ENCODE measurements at regions not wholly inside any gene's neighbourhood (a gene's known extent, or its start where the extent isn't known, plus 50 kb on each side); places are given as distances from the start of the nearest gene placed in this dataset.

DNA sequence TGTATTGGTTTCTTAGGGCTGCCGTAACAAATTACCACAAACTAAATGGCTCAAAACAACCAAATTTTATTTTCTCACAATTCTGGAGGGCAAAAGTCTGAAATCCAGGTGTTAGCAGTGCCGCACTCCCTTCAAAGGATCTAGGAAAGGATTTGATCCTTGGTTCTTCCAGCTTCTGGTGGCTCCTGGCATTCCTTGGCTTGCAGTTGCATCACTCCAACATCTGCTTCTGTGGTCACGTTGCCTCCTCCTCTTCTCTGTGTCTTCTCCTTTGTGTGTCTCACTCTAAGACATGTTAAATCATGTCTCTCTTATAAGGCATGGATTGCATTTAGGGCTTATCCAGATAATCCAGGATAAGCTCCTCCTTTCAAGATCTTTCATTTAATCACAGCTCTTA lies 262.2 kb downstream of the MEX3B start:
- H4K12ac ChIP-seq (ENCODE audit: low read depth, low read length), result no peak overlapping the region
- H3K4ac ChIP-seq (ENCODE audit: low read depth, low read length), result no peak overlapping the region
- H3K23ac ChIP-seq (ENCODE audit: low read length), result no peak overlapping the region
- H3K79me2 ChIP-seq (ENCODE audit: control insufficient read depth, insufficient read depth, low read length, poor library complexity), result no peaks in the 10 kb centered on the region
- H3K9ac ChIP-seq (ENCODE audit: low read length), result no peak overlapping the region
- H4K91ac ChIP-seq (ENCODE audit: low read depth, low read length), result no peak overlapping the region
- no peak overlapping the region for H3K27ac ChIP-seq (ENCODE audit: low read depth, low read length)
- H3K14ac ChIP-seq (ENCODE audit: low read length), result no peak overlapping the region
- H3K4me1 ChIP-seq (ENCODE audit: control insufficient read depth in 1 of 2, insufficient read depth in 2 of 2, low read length in 2 of 2), result no peaks in the 10 kb centered on the region
- DNase-seq, result peak; percentile 59 to 77
- H3K27me3 ChIP-seq (ENCODE audit: insufficient read depth, low read length), result no peaks in the 10 kb centered on the region
- H2BK120ac ChIP-seq (ENCODE audit: insufficient read depth, low read length, poor library complexity), result no peak overlapping the region
- no CpG with 5 or more reads among the region's 3 CpGs for WGBS (ENCODE audit: extremely low coverage, insufficient coverage, insufficient read length)
- no peaks in the 10 kb centered on the region for H3K79me1 ChIP-seq (ENCODE audit: low read length)
- no peak overlapping the region for H3K18ac ChIP-seq (ENCODE audit: low read length)
- no peak overlapping the region for H2AFZ ChIP-seq (ENCODE audit: insufficient read depth, low read length, poor library complexity)
- H3K4me2 ChIP-seq (ENCODE audit: low read length), result no peak overlapping the region
- no peaks in the 10 kb centered on the region for H3K9me3 ChIP-seq (ENCODE audit: insufficient read depth, low read depth, low read length)
- no peaks in the 10 kb centered on the region for H3K36me3 ChIP-seq (ENCODE audit: control insufficient read depth in 1 of 2, insufficient read depth in 2 of 2, low read length in 2 of 2)
- H2BK12ac ChIP-seq (ENCODE audit: low read length), result no peak overlapping the region
- H2BK5ac ChIP-seq (ENCODE audit: low read depth, low read length, poor library complexity), result no peak overlapping the region
- no peak overlapping the region for H3K4me3 ChIP-seq (ENCODE audit: low read depth, low read length)
- H2AK5ac ChIP-seq (ENCODE audit: low read length), result no peak overlapping the region
- no peak overlapping the region for H4K8ac ChIP-seq (ENCODE audit: low read depth, low read length)

DNA sequence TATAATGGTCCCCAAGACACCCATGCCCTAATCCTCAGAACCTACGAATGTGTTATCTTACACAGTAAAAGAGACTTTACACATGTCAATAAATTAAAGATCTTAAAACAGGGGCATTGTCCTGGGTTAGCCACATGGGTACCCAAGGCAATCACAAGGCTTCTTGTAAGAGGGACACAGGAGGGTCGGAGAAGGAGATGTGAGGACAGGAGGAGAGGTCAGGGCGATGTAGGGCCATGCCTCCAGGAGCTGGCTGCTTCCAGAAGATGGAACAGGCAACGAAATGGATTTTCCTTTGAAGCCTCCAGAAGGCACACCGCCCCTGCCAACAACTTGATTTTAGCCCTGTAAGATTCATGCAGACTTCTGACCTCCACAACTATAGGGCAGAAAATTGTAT lies 262.7 kb downstream of the MEX3B start:
- no peaks in the 10 kb centered on the region for H3K9me3 ChIP-seq (ENCODE audit: insufficient read depth, low read depth, low read length)
- no peak overlapping the region for H4K12ac ChIP-seq (ENCODE audit: low read depth, low read length)
- H3K27me3 ChIP-seq (ENCODE audit: insufficient read depth, low read length), result no peaks in the 10 kb centered on the region
- no peak overlapping the region for H3K14ac ChIP-seq (ENCODE audit: low read length)
- H3K23ac ChIP-seq (ENCODE audit: low read length), result no peak overlapping the region
- no peaks in the 10 kb centered on the region for H3K4me1 ChIP-seq (ENCODE audit: control insufficient read depth in 1 of 2, insufficient read depth in 2 of 2, low read length in 2 of 2)
- no peak overlapping the region for H3K27ac ChIP-seq (ENCODE audit: low read depth, low read length)
- no peak overlapping the region for H2BK12ac ChIP-seq (ENCODE audit: low read length)
- no peak overlapping the region for H3K9ac ChIP-seq (ENCODE audit: low read length)
- no peak overlapping the region for H2BK5ac ChIP-seq (ENCODE audit: low read depth, low read length, poor library complexity)
- no peak overlapping the region for H2AFZ ChIP-seq (ENCODE audit: insufficient read depth, low read length, poor library complexity)
- no peaks in the 10 kb centered on the region for H3K79me2 ChIP-seq (ENCODE audit: control insufficient read depth, insufficient read depth, low read length, poor library complexity)
- no peak overlapping the region for H3K4me2 ChIP-seq (ENCODE audit: low read length)
- no peaks in the 10 kb centered on the region for H3K79me1 ChIP-seq (ENCODE audit: low read length)
- no peak overlapping the region for H3K4me3 ChIP-seq (ENCODE audit: low read depth, low read length)
- no peak overlapping the region for H2BK120ac ChIP-seq (ENCODE audit: insufficient read depth, low read length, poor library complexity)
- no peak overlapping the region for H4K91ac ChIP-seq (ENCODE audit: low read depth, low read length)
- H2AK5ac ChIP-seq (ENCODE audit: low read length), result no peak overlapping the region
- H3K18ac ChIP-seq (ENCODE audit: low read length), result no peak overlapping the region
- no CpG with 5 or more reads among the region's 5 CpGs for WGBS (ENCODE audit: extremely low coverage, insufficient coverage, insufficient read length)
- H4K8ac ChIP-seq (ENCODE audit: low read depth, low read length), result no peak overlapping the region
- no peak overlapping the region for H3K4ac ChIP-seq (ENCODE audit: low read depth, low read length)
- no peak for DNase-seq
- H3K36me3 ChIP-seq (ENCODE audit: control insufficient read depth in 1 of 2, insufficient read depth in 2 of 2, low read length in 2 of 2), result no peaks in the 10 kb centered on the region

DNA sequence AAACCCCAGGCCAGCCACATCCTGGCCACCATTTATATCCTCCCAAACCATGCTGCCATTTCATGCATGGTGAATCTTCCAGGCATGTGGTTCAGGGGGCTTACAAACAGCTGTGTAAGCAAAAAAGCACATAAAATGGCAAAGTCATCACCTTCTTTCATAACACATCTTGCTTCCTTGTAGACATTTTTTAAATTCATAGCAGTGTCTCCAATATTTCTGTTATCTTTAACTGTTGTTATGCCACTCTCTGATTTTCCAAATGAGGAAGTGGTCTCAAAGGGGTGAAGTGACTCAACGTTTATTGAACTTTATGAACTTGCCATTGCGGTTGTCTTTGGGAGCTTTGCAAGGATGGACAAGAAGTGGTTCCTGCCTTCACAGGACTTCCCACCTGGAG lies 264.4 kb downstream of the MEX3B start:
- Histone ChIP-seq H4K12ac (ENCODE audit: low read depth, low read length) (no peak overlapping the region), H3K4me3 (ENCODE audit: low read depth, low read length) (no peak overlapping the region), H2BK5ac (ENCODE audit: low read depth, low read length, poor library complexity) (no peak overlapping the region), H3K4me2 (ENCODE audit: low read length) (no peak overlapping the region), H2BK12ac (ENCODE audit: low read length) (no peak overlapping the region), H3K36me3 (ENCODE audit: control insufficient read depth in 1 of 2, insufficient read depth in 2 of 2, low read length in 2 of 2) (no peaks in the 10 kb centered on the region), H3K27ac (ENCODE audit: low read depth, low read length) (no peak overlapping the region), H4K91ac (ENCODE audit: low read depth, low read length) (no peak overlapping the region), H2AFZ (ENCODE audit: insufficient read depth, low read length, poor library complexity) (no peak overlapping the region), H4K8ac (ENCODE audit: low read depth, low read length) (no peak overlapping the region), H3K23ac (ENCODE audit: low read length) (no peak overlapping the region), H3K4me1 (ENCODE audit: control insufficient read depth in 1 of 2, insufficient read depth in 2 of 2, low read length in 2 of 2) (no peaks in the 10 kb centered on the region), H3K27me3 (ENCODE audit: insufficient read depth, low read length) (no peaks in the 10 kb centered on the region), H2AK5ac (ENCODE audit: low read length) (no peak overlapping the region), H3K4ac (ENCODE audit: low read depth, low read length) (no peak overlapping the region), H3K79me2 (ENCODE audit: control insufficient read depth, insufficient read depth, low read length, poor library complexity) (no peaks in the 10 kb centered on the region), H3K9me3 (ENCODE audit: insufficient read depth, low read depth, low read length) (no peaks in the 10 kb centered on the region), H3K14ac (ENCODE audit: low read length) (no peak overlapping the region), H2BK120ac (ENCODE audit: insufficient read depth, low read length, poor library complexity) (no peak overlapping the region), H3K79me1 (ENCODE audit: low read length) (no peaks in the 10 kb centered on the region), H3K18ac (ENCODE audit: low read length) (no peak overlapping the region), H3K9ac (ENCODE audit: low read length) (no peak overlapping the region)
- no peak for DNase-seq
- no CpG with 5 or more reads among the region's 2 CpGs for WGBS (ENCODE audit: extremely low coverage, insufficient coverage, insufficient read length)

DNA sequence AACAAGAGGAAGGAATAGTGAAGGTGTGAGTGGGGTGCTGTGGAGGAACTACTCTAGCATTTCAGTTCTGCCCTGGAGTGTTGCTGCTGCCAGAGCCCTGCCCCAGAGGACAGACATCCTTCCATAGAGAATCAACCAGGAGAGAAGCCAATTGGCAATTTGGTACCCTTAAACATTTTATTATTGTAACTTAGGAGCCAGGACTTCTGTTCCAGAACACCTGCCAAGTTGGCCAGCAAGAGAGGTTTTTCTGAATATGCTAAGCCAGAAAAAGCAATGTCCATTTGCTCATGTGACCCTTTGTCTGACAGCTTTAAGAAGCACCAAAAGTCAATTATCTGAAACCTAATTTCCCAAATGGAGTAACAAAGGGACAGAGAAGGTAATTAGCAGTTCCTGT lies 264.9 kb downstream of the MEX3B start:
- no peak overlapping the region for H3K4ac ChIP-seq (ENCODE audit: low read depth, low read length)
- no peaks in the 10 kb centered on the region for H3K4me1 ChIP-seq (ENCODE audit: control insufficient read depth in 1 of 2, insufficient read depth in 2 of 2, low read length in 2 of 2)
- H3K18ac ChIP-seq (ENCODE audit: low read length), result no peak overlapping the region
- no peak overlapping the region for H3K27ac ChIP-seq (ENCODE audit: low read depth, low read length)
- no peak overlapping the region for H2BK12ac ChIP-seq (ENCODE audit: low read length)
- H3K9me3 ChIP-seq (ENCODE audit: insufficient read depth, low read depth, low read length), result no peaks in the 10 kb centered on the region
- H2AK5ac ChIP-seq (ENCODE audit: low read length), result no peak overlapping the region
- H3K4me3 ChIP-seq (ENCODE audit: low read depth, low read length), result no peak overlapping the region
- H3K79me1 ChIP-seq (ENCODE audit: low read length), result no peaks in the 10 kb centered on the region
- no peak overlapping the region for H3K14ac ChIP-seq (ENCODE audit: low read length)
- H3K23ac ChIP-seq (ENCODE audit: low read length), result no peak overlapping the region
- H4K91ac ChIP-seq (ENCODE audit: low read depth, low read length), result no peak overlapping the region
- DNase-seq, result no peak
- no peaks in the 10 kb centered on the region for H3K36me3 ChIP-seq (ENCODE audit: control insufficient read depth in 1 of 2, insufficient read depth in 2 of 2, low read length in 2 of 2)
- no peak overlapping the region for H4K12ac ChIP-seq (ENCODE audit: low read depth, low read length)
- no peak overlapping the region for H3K9ac ChIP-seq (ENCODE audit: low read length)
- H4K8ac ChIP-seq (ENCODE audit: low read depth, low read length), result no peak overlapping the region
- H2BK120ac ChIP-seq (ENCODE audit: insufficient read depth, low read length, poor library complexity), result no peak overlapping the region
- H3K27me3 ChIP-seq (ENCODE audit: insufficient read depth, low read length), result no peaks in the 10 kb centered on the region
- H3K4me2 ChIP-seq (ENCODE audit: low read length), result no peak overlapping the region
- H2AFZ ChIP-seq (ENCODE audit: insufficient read depth, low read length, poor library complexity), result no peak overlapping the region
- no peaks in the 10 kb centered on the region for H3K79me2 ChIP-seq (ENCODE audit: control insufficient read depth, insufficient read depth, low read length, poor library complexity)
- H2BK5ac ChIP-seq (ENCODE audit: low read depth, low read length, poor library complexity), result no peak overlapping the region

DNA sequence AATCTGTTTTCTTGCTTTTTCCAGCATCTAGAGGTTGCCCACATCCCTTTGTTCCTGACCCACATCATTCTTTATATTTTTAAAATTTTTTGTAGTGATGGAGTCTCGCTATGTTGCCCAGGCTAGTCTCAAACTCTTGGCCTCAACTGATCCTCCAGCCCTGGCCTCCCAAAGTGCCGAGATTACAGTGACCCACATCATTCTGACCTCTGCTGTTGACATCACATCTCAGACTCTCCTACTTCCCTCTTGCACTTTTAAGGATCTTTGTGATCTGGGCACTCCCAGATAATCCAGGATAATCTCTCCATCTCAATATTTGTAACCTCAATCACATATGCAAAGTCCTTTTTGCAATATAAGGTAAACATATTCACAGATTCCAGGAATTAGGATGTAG lies 266.6 kb downstream of the MEX3B start:
- H4K8ac ChIP-seq (ENCODE audit: low read depth, low read length), result no peak overlapping the region
- no peaks in the 10 kb centered on the region for H3K4me1 ChIP-seq (ENCODE audit: control insufficient read depth in 1 of 2, insufficient read depth in 2 of 2, low read length in 2 of 2)
- no peak overlapping the region for H2BK5ac ChIP-seq (ENCODE audit: low read depth, low read length, poor library complexity)
- no peak overlapping the region for H3K9ac ChIP-seq (ENCODE audit: low read length)
- no peaks in the 10 kb centered on the region for H3K27me3 ChIP-seq (ENCODE audit: insufficient read depth, low read length)
- no peak overlapping the region for H3K4me2 ChIP-seq (ENCODE audit: low read length)
- no peak overlapping the region for H3K4me3 ChIP-seq (ENCODE audit: low read depth, low read length)
- H3K14ac ChIP-seq (ENCODE audit: low read length), result no peak overlapping the region
- no peak overlapping the region for H4K91ac ChIP-seq (ENCODE audit: low read depth, low read length)
- H2BK12ac ChIP-seq (ENCODE audit: low read length), result no peak overlapping the region
- no CpG with 5 or more reads among the region's 2 CpGs for WGBS (ENCODE audit: extremely low coverage, insufficient coverage, insufficient read length)
- H3K4ac ChIP-seq (ENCODE audit: low read depth, low read length), result no peak overlapping the region
- no peak overlapping the region for H2AK5ac ChIP-seq (ENCODE audit: low read length)
- no peak overlapping the region for H2AFZ ChIP-seq (ENCODE audit: insufficient read depth, low read length, poor library complexity)
- H3K23ac ChIP-seq (ENCODE audit: low read length), result no peak overlapping the region
- no peak overlapping the region for H2BK120ac ChIP-seq (ENCODE audit: insufficient read depth, low read length, poor library complexity)
- H3K36me3 ChIP-seq (ENCODE audit: control insufficient read depth in 1 of 2, insufficient read depth in 2 of 2, low read length in 2 of 2), result no peaks in the 10 kb centered on the region
- no peaks in the 10 kb centered on the region for H3K79me1 ChIP-seq (ENCODE audit: low read length)
- H3K27ac ChIP-seq (ENCODE audit: low read depth, low read length), result no peak overlapping the region
- no peaks in the 10 kb centered on the region for H3K79me2 ChIP-seq (ENCODE audit: control insufficient read depth, insufficient read depth, low read length, poor library complexity)
- peak; percentile 85 to 93 for DNase-seq
- H3K9me3 ChIP-seq (ENCODE audit: insufficient read depth, low read depth, low read length), result no peaks in the 10 kb centered on the region
- no peak overlapping the region for H4K12ac ChIP-seq (ENCODE audit: low read depth, low read length)
- no peak overlapping the region for H3K18ac ChIP-seq (ENCODE audit: low read length)
